ENCODE measurements at regions not wholly inside any gene's neighbourhood (a gene's known extent, or its start where the extent isn't known, plus 50 kb on each side); places are given as distances from the start of the nearest gene placed in this dataset.
"Not testable (repeated sequence)": the region's sequence is repeated elsewhere in the genome, so short reads cannot be mapped to it uniquely, and the experiment has no call there.

GRCh38 chr13:34376483-34376882 is 558.5 kb downstream of the RFC3 start:
- DNase-seq = no peak

GRCh38 chr13:34381228-34381627 is 560.8 kb upstream of the NBEA start:
- DNase-seq = no peak

GRCh38 chr13:34383728-34384127 is 558.3 kb upstream of the NBEA start:
- no peak for DNase-seq

- not testable (repeated sequence) for DNase-seq
Observed at GRCh38 chr13:34386229-34386628, 555.8 kb upstream of the NBEA start.

- no peak for DNase-seq
Observed at GRCh38 chr13:34391076-34391475, 551.0 kb upstream of the NBEA start.

GRCh38 chr13:34401696-34402095 is 540.4 kb upstream of the NBEA start:
- no peak for DNase-seq

GRCh38 chr13:34405410-34406181 is 536.5 kb upstream of the NBEA start:
- no peak for DNase-seq

GRCh38 chr13:34408640-34409039 is 533.4 kb upstream of the NBEA start:
- DNase-seq = no peak

- DNase-seq = no peak
Observed at GRCh38 chr13:34409496-34410182, 532.4 kb upstream of the NBEA start.

- DNase-seq = no peak
Observed at GRCh38 chr13:34410678-34411077, 531.4 kb upstream of the NBEA start.

GRCh38 chr13:34411177-34411576 is 530.9 kb upstream of the NBEA start:
- DNase-seq = no peak

GRCh38 chr13:34411894-34412293 is 530.2 kb upstream of the NBEA start:
- no peak for DNase-seq

GRCh38 chr13:34412295-34412694 is 529.8 kb upstream of the NBEA start:
- no peak for DNase-seq

- no peak for DNase-seq
Observed at GRCh38 chr13:34412817-34413375, 529.2 kb upstream of the NBEA start.

GRCh38 chr13:34413538-34414210 is 528.4 kb upstream of the NBEA start:
- DNase-seq = no peak

GRCh38 chr13:34414616-34415015 is 527.5 kb upstream of the NBEA start:
- no peak for DNase-seq

- DNase-seq = no peak
Observed at GRCh38 chr13:34416971-34417380, 525.1 kb upstream of the NBEA start.

GRCh38 chr13:34417896-34418295 is 524.2 kb upstream of the NBEA start:
- DNase-seq = no peak

GRCh38 chr13:34419025-34419424 is 523.0 kb upstream of the NBEA start:
- no peak for DNase-seq

GRCh38 chr13:34419755-34420154 is 522.3 kb upstream of the NBEA start:
- DNase-seq = no peak

GRCh38 chr13:34420702-34421346 is 521.2 kb upstream of the NBEA start:
- DNase-seq = no peak

GRCh38 chr13:34421347-34421719 is 520.7 kb upstream of the NBEA start:
- no peak for DNase-seq

- DNase-seq = no peak
Observed at GRCh38 chr13:34421858-34422475, 520.1 kb upstream of the NBEA start.

Data from activated CD8-positive, alpha-beta memory T cell treated with anti-CD3 and anti-CD28 coated beads, Interleukin-2, amount 50 U/mL, for 48 hours (primary cell).